Astrocyte (in vitro differentiated cells and primary cell): ENCODE measurements at regions not wholly inside any gene's neighbourhood (a gene's known extent, or its start where the extent isn't known, plus 50 kb on each side); places are given as distances from the start of the nearest gene placed in this dataset.

Experiments
- DNase-seq: peaks from one replicate; pipeline ENCODE4 v3.0.0-alpha.2; 2010; ENCODE audit warnings: low read depth
- FAIRE-seq: peaks from 2 replicates; lab custom pipeline; 2011; peaks lifted over from hg19 to GRCh38; lab: Jason Lieb, UNC
- H2AFZ ChIP-seq: 2 replicates; pipeline ENCODE4 v1.6.0; 2012; ENCODE audit warnings: low read depth, low read length, inconsistent platforms
- H3K27ac ChIP-seq: 2 replicates; pipeline ENCODE4 v1.5.1; 2011; ENCODE audit warnings: low read depth, low read length, inconsistent platforms
- H3K27me3 ChIP-seq: 2 replicates; pipeline ENCODE4 v1.6.0; 2011; ENCODE audit warnings: low read length, inconsistent platforms; ENCODE audit not compliant: insufficient read depth
- H3K36me3 ChIP-seq: 2 replicates; pipeline ENCODE4 v1.5.1; 2011; ENCODE audit warnings: low read length, inconsistent platforms; ENCODE audit not compliant: insufficient read depth
- H3K4me1 ChIP-seq: 2 replicates; pipeline ENCODE4 v1.5.1; 2011; ENCODE audit warnings: low read length, inconsistent platforms; ENCODE audit not compliant: insufficient read depth
- H3K4me2 ChIP-seq: 2 replicates; pipeline ENCODE4 v1.6.0; 2012; ENCODE audit warnings: low read length, inconsistent platforms
- H3K4me3 ChIP-seq: 2 replicates; pipeline ENCODE4 v1.5.1; 2011; ENCODE audit warnings: low read depth, mild to moderate bottlenecking, low read length, inconsistent platforms; ENCODE audit not compliant: insufficient read depth
- H3K79me2 ChIP-seq: 2 replicates; pipeline ENCODE4 v1.6.0; 2012; ENCODE audit warnings: mild to moderate bottlenecking, low read length, inconsistent platforms; ENCODE audit not compliant: insufficient read depth
- H3K9ac ChIP-seq: 2 replicates; pipeline ENCODE4 v1.6.0; 2012; ENCODE audit warnings: mild to moderate bottlenecking, low read length, inconsistent platforms
- H3K9me3 ChIP-seq: 2 replicates; pipeline ENCODE4 v1.5.1; 2012; ENCODE audit warnings: low read depth, mild to moderate bottlenecking, low read length, inconsistent platforms; ENCODE audit not compliant: insufficient read depth
- H4K20me1 ChIP-seq: 2 replicates; pipeline ENCODE4 v1.6.0; 2012; ENCODE audit warnings: low read length, inconsistent platforms; ENCODE audit not compliant: insufficient read depth
- H3K27ac Mint-ChIP-seq: one replicate; pipeline ENCODE4 v1.8.0; 2021; ENCODE audit warnings: mild to moderate bottlenecking, mixed read lengths; ENCODE audit not compliant: unreplicated experiment
- H3K27me3 Mint-ChIP-seq: one replicate; pipeline ENCODE4 v1.8.0; 2021; ENCODE audit warnings: low read depth, mixed read lengths; ENCODE audit not compliant: unreplicated experiment
- H3K36me3 Mint-ChIP-seq: one replicate; pipeline ENCODE4 v1.8.0; 2021; ENCODE audit warnings: low read depth, mixed read lengths; ENCODE audit not compliant: unreplicated experiment
- H3K4me1 Mint-ChIP-seq: one replicate; pipeline ENCODE4 v1.8.0; 2021; ENCODE audit warnings: low read depth, mixed read lengths; ENCODE audit not compliant: unreplicated experiment
- H3K4me3 Mint-ChIP-seq: one replicate; pipeline ENCODE4 v1.8.0; 2021; ENCODE audit warnings: mild to moderate bottlenecking, moderate library complexity, mixed read lengths; ENCODE audit not compliant: unreplicated experiment
- H3K9me3 Mint-ChIP-seq: one replicate; pipeline ENCODE4 v1.8.0; 2021; ENCODE audit warnings: mild to moderate bottlenecking, mixed read lengths; ENCODE audit not compliant: unreplicated experiment
- CTCF ChIP-seq: IDR thresholded peaks from 2 replicates; pipeline ENCODE4 v1.5.1; 2011; ENCODE audit warnings: low read depth, mild to moderate bottlenecking, inconsistent platforms, low read length, moderate library complexity; ENCODE audit not compliant: insufficient read depth
- EZH2 ChIP-seq: IDR thresholded peaks from 2 replicates; pipeline ENCODE4 v1.6.1; 2012; ENCODE audit warnings: mild to moderate bottlenecking, low read length, inconsistent platforms; ENCODE audit not compliant: insufficient read depth

- Histone ChIP-seq H3K9ac (no peak overlapping the region), H3K4me2 (no peak overlapping the region), H3K79me2 (no peaks in the 10 kb centered on the region), H4K20me1 (no peaks in the 10 kb centered on the region), H3K27me3 (no peaks in the 10 kb centered on the region), H2AFZ (no peak overlapping the region), H3K27ac (no peak overlapping the region), H3K36me3 (no peaks in the 10 kb centered on the region), H3K4me1 (no peaks in the 10 kb centered on the region), H3K4me3 (no peak overlapping the region), H3K9me3 (peaks cover 21% of the 10 kb centered on the region)
- TF ChIP-seq CTCF (no peak), EZH2 (no peak)
- H3K27ac Mint-ChIP-seq: no peak overlapping the region
- peaks cover 5% of the 10 kb centered on the region for H3K27me3 Mint-ChIP-seq
- H3K4me1 Mint-ChIP-seq: no peaks in the 10 kb centered on the region
- no peak for DNase-seq
- FAIRE-seq: no peak
- H3K36me3 Mint-ChIP-seq: peaks cover 6% of the 10 kb centered on the region
- peaks cover 45% of the 10 kb centered on the region for H3K9me3 Mint-ChIP-seq
- H3K4me3 Mint-ChIP-seq: no peak overlapping the region
These were observed 121.0 kb upstream of the PPP2R2D start for GRCh38 chr10:131779661-131780394.

- H3K9ac ChIP-seq: no peak overlapping the region
- Mint-ChIP-seq H3K4me3 (no peak overlapping the region), H3K36me3 (peaks cover 6% of the 10 kb centered on the region), H3K4me1 (no peaks in the 10 kb centered on the region), H3K9me3 (peaks cover 43% of the 10 kb centered on the region), H3K27ac (no peak overlapping the region), H3K27me3 (peaks cover 13% of the 10 kb centered on the region)
- no peaks in the 10 kb centered on the region for H3K79me2 ChIP-seq
- H3K4me2 ChIP-seq: no peak overlapping the region
- no peaks in the 10 kb centered on the region for H3K27me3 ChIP-seq
- no peak overlapping the region for H2AFZ ChIP-seq
- H3K36me3 ChIP-seq: no peaks in the 10 kb centered on the region
- H3K4me3 ChIP-seq: no peak overlapping the region
- no peak for TF ChIP-seq CTCF
- TF ChIP-seq EZH2: no peak
- DNase-seq (no peak), FAIRE-seq (no peak)
- H4K20me1 ChIP-seq: no peaks in the 10 kb centered on the region
- peaks cover 16% of the 10 kb centered on the region for H3K9me3 ChIP-seq
- H3K27ac ChIP-seq: no peak overlapping the region
- H3K4me1 ChIP-seq: no peaks in the 10 kb centered on the region
These were observed 119.7 kb upstream of the PPP2R2D start for GRCh38 chr10:131781076-131781475.

- no peak overlapping the region for H3K27ac Mint-ChIP-seq
These were observed 119.0 kb upstream of the PPP2R2D start for GRCh38 chr10:131781791-131782190.

More at GRCh38 chr10:131781791-131782190, 119.0 kb upstream of the PPP2R2D start:
- H3K9me3 Mint-ChIP-seq: peaks cover 36% of the 10 kb centered on the region
- H3K79me2 ChIP-seq: no peaks in the 10 kb centered on the region
- H3K9me3 ChIP-seq: peaks cover 10% of the 10 kb centered on the region
- no peaks in the 10 kb centered on the region for H3K36me3 ChIP-seq
- no peak overlapping the region for H3K27ac ChIP-seq
- no peak overlapping the region for H2AFZ ChIP-seq
- FAIRE-seq (no peak), DNase-seq (no peak)
- no peaks in the 10 kb centered on the region for H3K4me1 Mint-ChIP-seq
- H3K36me3 Mint-ChIP-seq: peaks cover 6% of the 10 kb centered on the region
- H3K4me1 ChIP-seq: no peaks in the 10 kb centered on the region
- no peak overlapping the region for H3K9ac ChIP-seq
- H4K20me1 ChIP-seq: no peaks in the 10 kb centered on the region
- no peak overlapping the region for H3K4me3 ChIP-seq
- peaks cover 12% of the 10 kb centered on the region for H3K27me3 Mint-ChIP-seq
- H3K27me3 ChIP-seq: no peaks in the 10 kb centered on the region
- no peak overlapping the region for H3K4me3 Mint-ChIP-seq
- TF ChIP-seq CTCF (no peak), EZH2 (no peak)
- H3K4me2 ChIP-seq: no peak overlapping the region
